ENCODE measurements at regions not wholly inside any gene's neighbourhood (a gene's known extent, or its start where the extent isn't known, plus 50 kb on each side); places are given as distances from the start of the nearest gene placed in this dataset.

GRCh38 chr5:124664287-124664686 is 82.2 kb downstream of the ZNF608 start:
- DNase-seq (ENCODE audit: low read depth) = no peak

- DNase-seq (ENCODE audit: low read depth) = no peak
Observed at GRCh38 chr5:124663101-124663506, 83.3 kb downstream of the ZNF608 start.

- DNase-seq (ENCODE audit: low read depth) = no peak
Observed at GRCh38 chr5:124662181-124662781, 84.2 kb downstream of the ZNF608 start.

- no peak for DNase-seq (ENCODE audit: low read depth)
Observed at GRCh38 chr5:124661317-124662141, 84.9 kb downstream of the ZNF608 start.

- DNase-seq (ENCODE audit: low read depth) = no peak
Observed at GRCh38 chr5:124660229-124661093, 86.0 kb downstream of the ZNF608 start.

- no peak for DNase-seq (ENCODE audit: low read depth)
Observed at GRCh38 chr5:124659798-124660197, 86.6 kb downstream of the ZNF608 start.

GRCh38 chr5:124658867-124659557 is 87.4 kb downstream of the ZNF608 start:
- no peak for DNase-seq (ENCODE audit: low read depth)

- DNase-seq (ENCODE audit: low read depth) = peak; percentile 48
Observed at GRCh38 chr5:124655921-124656511, 90.4 kb downstream of the ZNF608 start.

- no peak for DNase-seq (ENCODE audit: low read depth)
Observed at GRCh38 chr5:124655251-124655917, 91.1 kb downstream of the ZNF608 start.

GRCh38 chr5:124654418-124654817 is 92.0 kb downstream of the ZNF608 start:
- no peak for DNase-seq (ENCODE audit: low read depth)

GRCh38 chr5:124653666-124654065 is 92.8 kb downstream of the ZNF608 start:
- no peak for DNase-seq (ENCODE audit: low read depth)

- DNase-seq (ENCODE audit: low read depth) = no peak
Observed at GRCh38 chr5:124652892-124653441, 93.5 kb downstream of the ZNF608 start.

GRCh38 chr5:124652514-124652819 is 94.0 kb downstream of the ZNF608 start:
- DNase-seq (ENCODE audit: low read depth) = no peak

GRCh38 chr5:124651663-124652513 is 94.6 kb downstream of the ZNF608 start:
- DNase-seq (ENCODE audit: low read depth) = peak; percentile 49

GRCh38 chr5:124650951-124651662 is 95.3 kb downstream of the ZNF608 start:
- no peak for DNase-seq (ENCODE audit: low read depth)

- DNase-seq (ENCODE audit: low read depth) = no peak
Observed at GRCh38 chr5:124650147-124650561, 96.3 kb downstream of the ZNF608 start.

- no peak for DNase-seq (ENCODE audit: low read depth)
Observed at GRCh38 chr5:124649491-124650146, 96.8 kb downstream of the ZNF608 start.

GRCh38 chr5:124648902-124649467 is 97.5 kb downstream of the ZNF608 start:
- DNase-seq (ENCODE audit: low read depth) = no peak

Measured in CMK (cell line).